ENCODE measurements at regions not wholly inside any gene's neighbourhood (a gene's known extent, or its start where the extent isn't known, plus 50 kb on each side); places are given as distances from the start of the nearest gene placed in this dataset.

DNA sequence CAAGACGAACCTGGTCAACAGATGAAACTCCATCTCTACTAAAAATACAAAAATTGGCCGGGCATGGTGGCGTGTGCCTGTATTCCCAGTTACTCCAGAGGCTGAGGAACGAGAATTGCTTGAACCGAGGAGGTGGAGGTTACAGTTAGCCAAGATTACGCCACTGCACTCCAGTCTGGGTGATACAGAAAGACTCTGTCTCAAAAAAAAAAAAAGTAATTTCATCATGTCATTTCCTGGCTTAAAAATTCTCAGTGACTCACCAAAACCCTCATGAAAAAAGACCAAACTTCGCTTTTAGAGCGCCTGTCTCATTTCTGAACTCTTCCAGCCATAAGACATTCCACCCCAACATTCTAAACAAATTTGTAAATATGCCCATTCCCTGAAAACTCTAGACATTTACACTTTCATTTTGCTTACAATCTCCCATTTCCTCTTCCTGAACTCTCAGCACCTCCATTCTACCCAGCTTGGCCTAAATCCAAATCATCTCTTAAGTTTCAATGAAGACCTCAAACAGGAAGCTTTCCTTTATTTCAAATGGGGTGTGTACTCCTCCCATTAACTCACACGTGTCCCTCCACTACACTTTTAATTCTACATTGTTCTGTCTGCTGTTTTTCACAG, 50.5 kb upstream of the PRRC2C start:
- DNase-seq (ENCODE audit: extremely low read depth, low read depth), result peak; percentile 16
- TF ChIP-seq, protein P1, sequence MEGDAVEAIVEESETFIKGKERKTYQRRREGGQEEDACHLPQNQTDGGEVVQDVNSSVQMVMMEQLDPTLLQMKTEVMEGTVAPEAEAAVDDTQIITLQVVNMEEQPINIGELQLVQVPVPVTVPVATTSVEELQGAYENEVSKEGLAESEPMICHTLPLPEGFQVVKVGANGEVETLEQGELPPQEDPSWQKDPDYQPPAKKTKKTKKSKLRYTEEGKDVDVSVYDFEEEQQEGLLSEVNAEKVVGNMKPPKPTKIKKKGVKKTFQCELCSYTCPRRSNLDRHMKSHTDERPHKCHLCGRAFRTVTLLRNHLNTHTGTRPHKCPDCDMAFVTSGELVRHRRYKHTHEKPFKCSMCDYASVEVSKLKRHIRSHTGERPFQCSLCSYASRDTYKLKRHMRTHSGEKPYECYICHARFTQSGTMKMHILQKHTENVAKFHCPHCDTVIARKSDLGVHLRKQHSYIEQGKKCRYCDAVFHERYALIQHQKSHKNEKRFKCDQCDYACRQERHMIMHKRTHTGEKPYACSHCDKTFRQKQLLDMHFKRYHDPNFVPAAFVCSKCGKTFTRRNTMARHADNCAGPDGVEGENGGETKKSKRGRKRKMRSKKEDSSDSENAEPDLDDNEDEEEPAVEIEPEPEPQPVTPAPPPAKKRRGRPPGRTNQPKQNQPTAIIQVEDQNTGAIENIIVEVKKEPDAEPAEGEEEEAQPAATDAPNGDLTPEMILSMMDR (IDR thresholded peaks at IDR 0.05; ENCODE audit: low read depth, low read length), result no peak
